HG03066 (cell line): ENCODE measurements at regions not wholly inside any gene's neighbourhood (a gene's known extent, or its start where the extent isn't known, plus 50 kb on each side); places are given as distances from the start of the nearest gene placed in this dataset.

Experiments
- ATAC-seq: cut with Tn5 transposase; IDR thresholded peaks from one replicate; pipeline ENCODE4 v1.9.1; 2021; ENCODE audit warnings: low read depth; ENCODE audit not compliant: unreplicated experiment

GRCh38 chr22:48706934-48707762 is 1120.5 kb downstream of the BRD1 start:
- no peak for ATAC-seq

- ATAC-seq, result no peak
These were observed 1121.6 kb downstream of the BRD1 start for GRCh38 chr22:48705917-48706605.

- ATAC-seq, result no peak
These were observed 1122.3 kb downstream of the BRD1 start for GRCh38 chr22:48705159-48705916.

- ATAC-seq, result no peak
These were observed 1123.3 kb downstream of the BRD1 start for GRCh38 chr22:48704335-48704734.

GRCh38 chr22:48703265-48703941 is 1124.3 kb downstream of the BRD1 start:
- no peak for ATAC-seq

- no peak for ATAC-seq
These were observed 1125.0 kb downstream of the BRD1 start for GRCh38 chr22:48702573-48703264.

GRCh38 chr22:48701296-48702030 is 1126.2 kb downstream of the BRD1 start:
- ATAC-seq, result no peak

GRCh38 chr22:48700566-48701295 is 1126.9 kb downstream of the BRD1 start:
- ATAC-seq, result no peak

- no peak for ATAC-seq
These were observed 1127.5 kb downstream of the BRD1 start for GRCh38 chr22:48700180-48700565.

- no peak for ATAC-seq
These were observed 1128.2 kb downstream of the BRD1 start for GRCh38 chr22:48699511-48699910.

- ATAC-seq, result no peak
These were observed 1129.1 kb downstream of the BRD1 start for GRCh38 chr22:48698618-48699017.

GRCh38 chr22:48697694-48698276 is 1129.9 kb downstream of the BRD1 start:
- no peak for ATAC-seq

GRCh38 chr22:48697223-48697622 is 1130.5 kb downstream of the BRD1 start:
- no peak for ATAC-seq

- ATAC-seq, result no peak
These were observed 1131.3 kb downstream of the BRD1 start for GRCh38 chr22:48696371-48696770.

GRCh38 chr22:48695731-48696305 is 1131.9 kb downstream of the BRD1 start:
- no peak for ATAC-seq

GRCh38 chr22:48695251-48695650 is 1132.4 kb downstream of the BRD1 start:
- no peak for ATAC-seq

GRCh38 chr22:48694296-48694883 is 1133.3 kb downstream of the BRD1 start:
- no peak for ATAC-seq
